Endothelial cell of umbilical vein (primary cell): ENCODE measurements at regions not wholly inside any gene's neighbourhood (a gene's known extent, or its start where the extent isn't known, plus 50 kb on each side); places are given as distances from the start of the nearest gene placed in this dataset.

Experiments
- BruUV-seq: library from RNA; stranded (reverse); fragments of 400-500 nt; replicated peaks from 2 replicates; lab custom pipeline; 2021; lab: Mats Ljungman, UMichigan
- CTCF ChIA-PET: fragments of 300-600, 350-600 bp; sonication (Branson Sonifier 250); formaldehyde crosslinking; loops from one replicate; lab custom pipeline; 2021; ENCODE audit warnings: antibody characterized with exemption, inconsistent platforms; lab: Charles Lee
- POLR2A ChIA-PET: fragments of 300-600, 350-600 bp; sonication (Branson Sonifier 250); formaldehyde crosslinking; loops from one replicate; lab custom pipeline; 2021; ENCODE audit warnings: antibody characterized with exemption, inconsistent platforms; lab: Charles Lee
- DNase-seq: peaks from one replicate; pipeline ENCODE4 v3.0.0-alpha.2; 2011; ENCODE audit warnings: low read depth, low spot score
- FAIRE-seq: peaks from 2 replicates; lab custom pipeline; 2011; peaks lifted over from hg19 to GRCh38; lab: Jason Lieb, UNC
- H2AFZ ChIP-seq: 2 replicates; pipeline ENCODE4 v1.6.0; 2012; ENCODE audit warnings: low read depth, low read length, control low read depth, inconsistent platforms
- H3K27ac ChIP-seq: 2 replicates; pipeline ENCODE4 v1.5.1; 2011; ENCODE audit warnings: low read depth, mild to moderate bottlenecking, control low read depth, low read length, moderate library complexity; ENCODE audit not compliant: insufficient read depth
- H3K27me3 ChIP-seq, 2 experiments: 2 replicates each; pipeline versions ENCODE4 v1.6.0 to v1.6.1; 2011; ENCODE audit warnings: low read length in 2 of 2, mixed read lengths in 1 of 2; ENCODE audit not compliant: control insufficient read depth in 2 of 2, insufficient read depth in 2 of 2
- H3K36me3 ChIP-seq, 2 experiments: 2 replicates in 1 of 2; 3 replicates in 1 of 2; pipeline ENCODE4 v1.5.1; 2011; ENCODE audit warnings: low read length in 2 of 2, mild to moderate bottlenecking in 1 of 2, moderate library complexity in 1 of 2; ENCODE audit not compliant: control insufficient read depth in 2 of 2, insufficient read depth in 2 of 2; ENCODE audit errors: extremely low read depth in 1 of 2
- H3K4me1 ChIP-seq: 3 replicates; pipeline ENCODE4 v1.5.1; 2011; ENCODE audit warnings: mild to moderate bottlenecking, low read length; ENCODE audit not compliant: control insufficient read depth, insufficient read depth; ENCODE audit errors: extremely low read depth
- H3K4me2 ChIP-seq: 2 replicates; pipeline ENCODE4 v1.6.1; 2011; ENCODE audit warnings: low read length, control low read depth, mixed read lengths; ENCODE audit not compliant: insufficient read depth
- H3K4me3 ChIP-seq, 3 experiments: fragments of 200-600 bp in 1 of 3; sonication (generic), shearing (Covaris generic) in 1 of 3; replicated peaks in 1 of 3; 2 replicates each; pipeline ENCODE4 v1.5.1; 2011 to 2016; ENCODE audit warnings: control low read depth in 3 of 3, low read length in 3 of 3, mild to moderate bottlenecking in 2 of 3, inconsistent platforms in 1 of 3, low read depth in 1 of 3, moderate library complexity in 1 of 3; ENCODE audit not compliant: insufficient read depth in 1 of 3
- H3K79me2 ChIP-seq: 2 replicates; pipeline ENCODE4 v1.6.0; 2012; ENCODE audit warnings: low read length, inconsistent platforms; ENCODE audit not compliant: control insufficient read depth, insufficient read depth
- H3K9ac ChIP-seq: replicated peaks from 2 replicates; pipeline ENCODE3; 2011; ENCODE audit warnings: low read length, control low read depth; ENCODE audit not compliant: insufficient read depth; ENCODE audit errors: extremely low read depth
- H3K9me1 ChIP-seq: replicated peaks from 3 replicates; pipeline ENCODE4 v1.6.0; 2011; ENCODE audit warnings: mild to moderate bottlenecking, low read length; ENCODE audit not compliant: control insufficient read depth, insufficient read depth; ENCODE audit errors: extremely low read depth
- H3K9me3 ChIP-seq: replicated peaks from 2 replicates; pipeline ENCODE4 v1.5.1; 2012; ENCODE audit warnings: low read length, inconsistent platforms; ENCODE audit not compliant: control insufficient read depth, insufficient read depth
- H4K20me1 ChIP-seq: replicated peaks from 2 replicates; pipeline ENCODE3; 2011; ENCODE audit warnings: mild to moderate bottlenecking, low read length; ENCODE audit not compliant: control insufficient read depth, insufficient read depth; ENCODE audit errors: extremely low read depth
- CTCF ChIP-seq, 2 donors: IDR thresholded peaks; 1 replicate in 1 of 2; 2 replicates in 1 of 2; pipeline ENCODE4 v1.5.1; 2011; ENCODE audit warnings: low read length in 2 of 2, mild to moderate bottlenecking in 2 of 2, moderate library complexity in 2 of 2, control low read depth in 1 of 2, inconsistent platforms in 1 of 2, low read depth in 1 of 2; ENCODE audit not compliant: insufficient read depth in 1 of 2; ENCODE audit errors: extremely low read depth in 1 of 2
- EZH2 ChIP-seq: IDR thresholded peaks from 2 replicates; pipeline ENCODE4 v1.6.1; 2012; ENCODE audit warnings: borderline replicate concordance, low read depth, mild to moderate bottlenecking, moderate library complexity, low read length, inconsistent platforms; ENCODE audit not compliant: severe bottlenecking
- GATA2 ChIP-seq: IDR thresholded peaks from 2 replicates; pipeline ENCODE4 v1.7.0; 2011; ENCODE audit warnings: low read depth, mild to moderate bottlenecking, moderate library complexity, mixed read lengths, low read length; ENCODE audit not compliant: insufficient read length, insufficient read depth
- JUN ChIP-seq: IDR thresholded peaks from 2 replicates; pipeline ENCODE4 v1.6.1; 2011; ENCODE audit warnings: borderline replicate concordance, low read depth; ENCODE audit not compliant: insufficient read length, insufficient read depth
- MAX ChIP-seq: IDR thresholded peaks from 2 replicates; pipeline ENCODE4 v1.6.1; 2011; ENCODE audit not compliant: insufficient read depth, insufficient read length
- MYC ChIP-seq: IDR thresholded peaks from one replicate; pipeline ENCODE4 v1.6.1; 2011; ENCODE audit warnings: mild to moderate bottlenecking, low read depth, low read length
- POLR2A ChIP-seq: IDR thresholded peaks from 2 replicates; pipeline ENCODE4 v1.6.1; 2012; ENCODE audit warnings: low read depth, mild to moderate bottlenecking, control low read depth, low read length
- dilution Hi-C: fragments of 300-500 bp; cut with MboI; formaldehyde crosslinking; loops from one replicate; pipeline ENCODE4 v1.15.0; 2019; ENCODE audit warnings: low sequenced_read_pairs; ENCODE audit not compliant: extremely low pct_ligation_motif_present
- intact Hi-C: fragments of 100-400 bp; cut with micrococcal nuclease; formaldehyde crosslinking; loops from one replicate; pipeline ENCODE4 v1.10.0; 2022

GRCh38 chr6:140026546-140026945, 652.1 kb upstream of the CITED2 start:
- CTCF ChIA-PET: no interaction called here
- BruUV-seq: no TSS peak
- H3K27ac ChIP-seq: no peak overlapping the region

More at GRCh38 chr6:140026546-140026945, 652.1 kb upstream of the CITED2 start:
- TF ChIP-seq POLR2A (no peak), GATA2 (no peak), MYC (no peak), MAX (no peak), JUN (no peak), EZH2 (no peak), CTCF (IDR thresholded peaks at IDR 0.05; ENCODE audit: extremely low read depth in 1 of 2, insufficient read depth in 1 of 2, low read depth in 1 of 2, low read length in 2 of 2) (no peak)
- Histone ChIP-seq H3K9ac (no peak overlapping the region), H3K9me1 (no peaks in the 10 kb centered on the region), H3K4me1 (no peaks in the 10 kb centered on the region), H3K4me2 (no peak overlapping the region), H3K27me3 (no peaks in the 10 kb centered on the region), H3K79me2 (no peaks in the 10 kb centered on the region), H3K36me3 (no peaks in the 10 kb centered on the region), H2AFZ (no peak overlapping the region), H3K9me3 (peaks cover 1% of the 10 kb centered on the region), H4K20me1 (no peaks in the 10 kb centered on the region), H3K4me3 (no peak overlapping the region)
- FAIRE-seq: no peak
- intact Hi-C loops: no loop called here
- POLR2A ChIA-PET: no interaction called here
- dilution Hi-C loops: no loop called here
- DNase-seq: no peak
